HG03097 (cell line): ENCODE measurements at regions not wholly inside any gene's neighbourhood (a gene's known extent, or its start where the extent isn't known, plus 50 kb on each side); places are given as distances from the start of the nearest gene placed in this dataset.

Experiments used
- ATAC-seq: cut with Tn5 transposase; IDR thresholded peaks from one replicate; pipeline ENCODE4 v1.9.1; 2021; ENCODE audit not compliant: unreplicated experiment, low FRiP score

DNA sequence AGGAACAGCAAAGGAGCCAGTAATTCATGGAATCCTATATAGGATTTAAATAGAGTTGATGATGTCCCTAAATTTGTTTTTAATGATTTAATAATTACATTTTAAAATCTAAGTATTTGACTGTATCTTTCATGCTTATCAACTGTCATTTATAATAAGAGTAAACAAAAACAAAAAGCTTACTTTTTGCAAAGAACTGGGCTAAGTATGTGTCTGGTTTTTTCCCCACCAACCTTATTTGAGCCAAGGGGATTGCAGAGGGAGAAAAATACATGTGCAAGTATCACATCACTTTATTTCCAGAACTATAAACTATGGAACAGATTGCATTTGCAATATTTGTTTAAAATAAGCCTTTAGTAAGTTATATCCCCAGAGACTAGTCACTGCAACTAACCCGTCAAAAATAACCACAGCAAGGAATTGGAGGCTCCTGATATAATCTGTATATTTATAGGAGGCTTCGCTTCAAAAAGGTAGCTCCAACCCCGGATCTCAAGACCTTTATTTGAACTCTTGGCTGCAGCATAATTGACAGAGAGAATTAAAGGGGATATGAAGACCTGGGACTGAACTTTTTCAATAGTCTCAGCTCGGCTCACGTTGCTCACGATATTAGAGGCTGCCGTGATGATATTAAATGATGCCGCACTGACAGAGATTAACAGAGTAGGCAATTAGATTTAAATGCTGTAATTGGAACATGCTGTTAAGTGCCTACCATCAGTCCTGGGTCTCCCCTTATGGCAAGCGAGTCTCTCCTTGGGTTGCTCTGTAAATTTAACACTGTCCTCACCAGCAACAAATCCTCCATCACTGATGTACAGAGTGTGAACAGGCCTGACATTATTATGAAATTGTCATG, 329.1 kb upstream of the NFIA start:
- ATAC-seq = no peak

DNA sequence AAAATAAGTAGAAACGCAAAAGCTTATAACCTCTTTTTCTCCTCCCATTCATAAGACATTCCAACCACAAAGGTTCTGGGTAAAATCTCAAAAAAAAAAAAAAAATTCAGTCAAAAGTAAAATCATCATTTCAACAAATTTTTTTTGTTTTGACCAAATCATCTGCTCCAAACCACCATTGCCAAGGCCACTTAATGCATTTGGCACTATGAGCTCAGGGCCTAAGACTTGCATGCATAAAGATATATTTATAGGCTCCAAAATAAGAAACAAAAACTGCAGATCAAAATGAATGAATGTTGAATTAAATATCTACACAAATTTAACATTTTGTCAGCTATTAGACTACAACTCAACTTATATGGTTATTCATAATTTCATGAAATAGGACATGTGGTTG, 331.1 kb upstream of the NFIA start:
- ATAC-seq = no peak

DNA sequence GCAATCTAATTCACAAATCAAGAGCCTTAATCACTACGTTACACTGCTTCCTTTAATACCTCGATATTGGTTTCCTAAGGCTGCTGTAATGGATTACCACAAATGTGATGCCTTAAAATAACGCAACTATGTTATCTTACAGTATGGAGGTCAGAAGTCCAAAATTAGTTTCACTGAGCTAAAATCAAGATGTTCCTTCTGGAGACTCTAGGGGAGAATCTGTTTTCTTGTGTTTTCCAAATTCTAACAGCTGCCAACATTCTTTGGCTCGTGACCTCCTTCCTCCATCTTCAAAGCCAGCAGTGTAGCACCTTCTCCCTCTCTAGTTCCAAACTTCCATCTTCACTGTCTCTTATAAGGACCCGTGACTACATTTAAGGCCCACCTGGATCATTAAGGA, 335.0 kb upstream of the NFIA start:
- ATAC-seq = no peak

DNA sequence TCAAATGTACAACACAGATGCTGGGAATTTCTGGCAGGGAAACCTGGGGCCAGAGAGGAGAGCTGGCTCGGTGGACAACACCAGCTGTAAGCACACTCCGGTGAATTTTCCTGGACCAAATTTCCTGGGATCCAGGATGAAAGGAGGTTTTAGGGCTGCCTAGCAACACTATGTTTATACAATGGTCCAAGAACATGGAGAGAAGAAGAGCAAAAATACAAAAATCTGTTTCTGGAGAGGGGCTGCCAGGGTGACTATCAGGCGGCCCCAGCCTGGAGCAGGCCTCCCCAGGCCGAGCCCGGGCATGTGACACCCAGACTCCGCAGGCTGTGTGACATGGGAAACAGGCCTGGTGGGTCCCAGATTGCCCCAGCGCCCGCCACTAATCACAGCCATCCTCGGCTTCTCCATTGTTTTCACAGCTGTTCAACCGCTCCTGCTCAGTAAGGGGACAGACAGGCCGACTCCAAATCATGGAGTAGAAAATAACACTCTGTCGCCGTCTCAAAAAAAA, 336.0 kb upstream of the NFIA start:
- ATAC-seq = no peak

DNA sequence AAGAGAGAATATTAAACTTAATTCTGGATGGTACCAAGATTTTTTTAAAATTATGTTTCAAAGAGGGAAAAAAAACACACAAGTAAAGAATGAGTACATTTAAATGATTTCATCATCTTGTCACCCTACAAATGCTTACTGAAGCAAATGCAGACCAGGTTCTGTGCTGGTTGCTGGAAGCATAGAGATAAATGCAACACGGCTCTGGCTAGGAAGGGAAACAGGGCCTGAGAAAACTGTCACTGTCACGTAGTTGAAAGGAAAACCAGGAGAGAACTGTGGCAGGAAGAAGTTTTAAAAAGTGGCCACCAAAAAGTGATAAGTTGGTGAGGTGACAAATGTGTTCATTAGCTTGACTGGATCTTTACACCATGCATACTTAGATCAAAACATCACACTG, 336.9 kb upstream of the NFIA start:
- ATAC-seq = no peak

DNA sequence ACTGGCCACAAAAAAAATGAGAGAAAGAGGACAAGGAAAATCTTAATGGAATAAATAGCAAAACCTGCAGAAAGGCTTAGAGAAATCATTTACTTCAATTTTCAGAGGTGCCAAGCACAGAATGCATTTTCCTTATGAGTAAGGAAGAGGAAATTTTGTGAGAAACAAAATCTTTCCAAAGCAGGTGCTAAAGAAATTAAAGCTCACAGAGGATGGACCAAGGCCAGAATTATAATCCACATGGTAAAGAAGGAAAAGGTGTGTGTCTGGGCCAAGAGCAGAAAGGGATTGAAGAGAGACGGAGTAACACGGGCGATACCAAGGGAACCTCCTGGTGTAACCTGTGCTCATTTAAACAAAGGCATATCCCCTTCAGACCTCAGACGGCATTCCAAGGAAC, 340.0 kb upstream of the NFIA start:
- ATAC-seq = no peak

DNA sequence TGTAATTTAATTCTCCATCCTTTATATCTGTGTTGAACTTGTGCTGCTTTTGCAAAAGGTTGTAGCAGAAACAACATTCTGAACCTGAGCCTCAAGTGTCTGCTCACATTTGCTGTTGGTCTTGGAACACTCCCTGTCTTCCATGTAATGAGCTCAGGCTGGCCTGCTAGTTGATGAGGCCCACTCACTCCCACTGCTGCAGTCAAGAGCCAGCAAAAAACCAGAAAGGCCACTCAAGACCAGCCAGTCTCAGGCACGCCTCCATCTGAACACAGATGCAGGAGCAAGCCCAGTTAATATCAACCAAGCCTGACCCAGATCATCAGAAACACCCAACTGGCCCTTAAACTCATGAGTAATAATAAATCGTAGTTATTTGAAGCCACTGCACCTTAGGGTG, 342.2 kb upstream of the NFIA start:
- no peak for ATAC-seq

DNA sequence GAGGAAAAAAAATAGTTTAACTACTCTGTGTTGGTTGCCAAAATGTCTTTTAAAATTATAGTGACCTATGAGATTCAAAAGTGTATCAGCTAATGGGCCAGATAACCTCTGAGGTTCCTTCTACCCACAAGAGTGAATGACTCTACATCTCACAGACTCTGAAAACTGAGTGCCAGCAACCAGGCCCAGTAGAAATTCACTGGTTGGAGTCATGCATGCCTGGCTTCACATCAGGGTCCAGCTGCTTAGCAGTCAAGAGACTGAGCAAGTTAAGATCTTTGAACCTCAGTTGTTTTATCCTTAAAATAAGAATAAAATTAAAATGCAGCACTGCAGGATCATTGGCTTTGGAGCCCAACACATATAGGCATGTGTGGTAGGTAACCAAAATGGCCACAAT, 342.6 kb upstream of the NFIA start:
- ATAC-seq = no peak

DNA sequence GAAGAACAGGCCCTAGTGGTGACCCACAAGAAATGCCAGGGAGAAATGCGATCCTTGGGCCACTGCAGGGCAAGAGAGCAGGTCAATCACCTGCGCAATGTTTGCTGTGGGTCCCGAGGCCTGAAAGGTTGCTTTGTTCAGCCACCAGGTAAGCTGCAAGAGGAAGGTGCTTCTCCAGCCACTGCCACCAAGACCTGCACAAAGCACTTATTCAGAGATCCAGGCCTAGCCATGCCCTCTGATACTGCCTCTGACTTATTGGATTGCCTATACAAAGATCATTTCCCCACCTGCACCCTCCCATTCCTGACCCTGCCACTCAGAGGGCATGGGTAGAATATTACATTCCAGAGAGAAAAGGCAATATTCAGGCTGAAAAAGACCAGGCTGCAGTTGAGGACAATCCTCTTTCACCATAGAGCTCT, 349.4 kb upstream of the NFIA start:
- ATAC-seq = no peak

DNA sequence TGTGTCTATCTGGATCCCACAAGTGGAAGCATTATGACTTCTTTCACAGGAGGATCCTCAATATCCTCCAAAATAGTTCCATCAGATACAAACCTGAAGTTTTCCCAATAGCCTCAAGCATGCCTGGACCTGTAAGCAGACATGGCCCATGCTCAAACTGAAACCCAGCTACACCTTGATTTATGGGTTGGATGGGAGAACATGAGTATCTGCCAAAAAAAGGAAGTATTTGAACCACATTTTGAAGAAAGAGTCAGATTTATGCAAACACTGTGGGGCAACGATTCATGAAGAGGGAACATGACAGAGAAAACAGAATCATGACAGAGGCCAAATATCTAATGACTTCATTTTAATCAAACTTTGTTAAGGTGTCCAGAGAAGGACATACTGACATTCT, 351.0 kb upstream of the NFIA start:
- no peak for ATAC-seq

DNA sequence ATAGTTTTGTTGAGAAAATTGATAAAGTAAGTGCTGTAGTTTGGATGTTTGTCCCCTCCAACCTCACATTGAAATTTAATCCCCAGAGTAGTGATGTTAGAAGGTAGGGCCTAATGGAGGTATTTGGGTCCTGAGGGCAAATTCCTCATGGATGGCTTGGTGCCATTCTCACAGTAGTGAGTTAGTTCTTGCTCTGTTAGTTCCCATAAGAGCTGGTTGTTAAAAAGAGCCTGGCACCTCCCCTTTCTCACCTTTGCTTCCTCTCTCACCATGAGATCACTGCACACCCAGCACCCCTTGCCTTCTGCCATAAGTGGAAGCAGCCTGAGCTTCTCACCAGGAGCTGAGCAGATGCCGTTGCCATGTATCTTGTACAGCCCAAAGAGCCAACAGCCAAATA, 354.8 kb upstream of the NFIA start:
- no peak for ATAC-seq

DNA sequence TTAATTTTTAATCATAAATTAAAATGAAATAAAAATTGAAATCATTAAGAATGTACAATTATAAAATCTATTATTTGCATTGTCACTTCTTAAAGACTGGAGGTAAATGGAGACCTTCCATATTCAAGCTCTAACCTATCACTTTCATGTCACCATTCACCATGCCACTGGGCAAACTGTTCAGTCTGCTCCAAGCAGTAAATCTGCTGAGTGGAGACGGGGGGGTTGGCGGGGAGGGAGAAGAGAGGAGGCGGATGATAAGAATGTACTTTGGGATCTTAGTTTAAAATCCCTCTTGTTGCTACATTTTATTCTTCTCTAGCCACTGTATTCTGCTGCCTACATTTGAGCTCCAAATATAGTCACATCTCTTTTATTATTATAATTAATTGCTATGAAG, 365.9 kb upstream of the NFIA start:
- no peak for ATAC-seq

DNA sequence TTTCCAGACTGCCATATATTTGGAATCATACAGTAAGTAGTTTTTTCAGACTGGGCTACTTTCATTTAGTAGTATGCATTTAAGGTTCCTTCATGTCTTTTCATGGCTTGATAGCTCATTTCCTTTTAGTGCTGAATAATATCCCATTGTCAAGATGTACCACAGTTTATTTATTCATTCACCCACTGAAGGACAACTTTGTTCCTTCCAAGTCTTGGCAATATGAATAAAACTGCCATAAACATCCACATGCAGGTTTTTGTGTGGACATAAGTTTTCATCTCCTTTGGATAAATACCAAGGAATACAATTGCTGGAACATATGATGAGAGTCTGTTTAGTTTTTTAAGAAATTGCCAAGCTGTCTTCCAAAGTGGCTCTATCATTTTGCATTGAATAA, 366.4 kb upstream of the NFIA start:
- no peak for ATAC-seq

DNA sequence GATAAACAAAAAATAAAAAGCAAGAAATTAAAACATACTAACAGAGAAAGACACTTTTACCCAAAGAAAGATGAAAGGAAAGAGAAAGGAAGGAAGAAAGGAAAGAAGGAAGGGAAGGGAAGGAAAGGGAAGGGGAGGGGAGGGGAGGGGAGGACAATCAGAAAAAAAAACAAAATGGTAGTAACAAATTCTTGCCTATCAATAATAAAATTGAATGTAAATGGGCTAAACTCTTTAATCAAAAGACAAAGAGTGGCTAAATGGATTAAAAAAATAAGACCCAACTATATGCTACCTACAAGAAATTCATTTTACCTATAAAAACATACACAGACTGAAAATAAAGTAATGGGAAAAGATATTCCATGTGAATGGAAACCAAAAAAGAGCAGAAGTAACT, 372.9 kb upstream of the NFIA start:
- no peak for ATAC-seq

DNA sequence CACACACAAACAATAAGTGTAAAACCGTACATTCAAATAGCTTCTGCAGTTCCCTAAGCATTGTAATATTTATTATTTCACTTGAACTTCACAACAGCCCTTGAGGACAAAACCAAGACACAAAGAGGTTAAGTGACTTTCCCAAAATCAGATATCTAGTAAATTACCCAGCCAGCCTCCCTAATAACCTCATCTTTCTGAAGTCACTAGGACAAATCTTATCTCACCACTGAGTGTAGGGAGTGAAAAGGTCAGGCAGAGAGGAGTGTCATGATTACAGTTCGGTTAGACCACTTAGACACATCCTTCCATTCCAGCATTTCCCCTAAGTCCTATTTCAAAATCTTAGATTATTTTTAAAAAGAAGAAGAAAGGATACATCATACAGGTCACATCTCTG, 377.3 kb upstream of the NFIA start:
- no peak for ATAC-seq

DNA sequence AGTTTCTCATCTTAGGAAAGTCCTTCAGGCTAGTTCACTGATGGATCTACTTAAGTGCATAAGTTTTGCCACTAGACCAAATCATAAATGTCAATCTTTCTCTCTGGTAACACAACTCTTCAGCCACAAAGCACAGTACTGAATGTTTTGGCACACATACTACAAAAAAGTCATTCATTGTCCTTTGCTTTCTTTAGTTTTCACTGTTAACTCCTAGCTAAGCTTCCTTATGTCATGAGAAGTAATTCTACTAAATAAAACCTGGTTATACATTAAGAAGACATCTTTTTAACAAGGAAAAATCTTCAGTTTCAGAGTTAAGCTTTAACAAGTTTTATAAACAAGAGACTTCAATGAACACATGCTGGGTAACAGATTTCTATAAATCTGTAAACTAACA, 379.2 kb upstream of the NFIA start:
- no peak for ATAC-seq

DNA sequence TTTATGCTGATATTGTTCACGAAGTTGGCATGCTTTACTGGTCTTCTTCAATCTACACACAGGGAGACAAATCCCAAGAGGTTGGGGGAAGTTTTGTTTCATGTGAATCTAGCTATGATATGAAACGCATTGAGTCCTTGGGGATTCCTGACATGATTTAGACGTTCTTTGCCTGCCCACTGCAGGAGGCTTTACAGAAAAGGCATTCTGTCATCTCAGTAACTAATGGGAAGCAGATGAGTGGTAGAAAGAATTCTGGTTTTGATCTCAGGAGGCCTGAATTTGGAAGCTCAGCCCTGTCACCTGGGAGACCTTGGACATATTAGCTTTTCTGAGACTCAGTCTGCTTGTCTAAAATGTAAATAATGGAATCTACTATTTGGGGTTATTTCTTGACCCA, 383.0 kb upstream of the NFIA start:
- ATAC-seq = no peak

DNA sequence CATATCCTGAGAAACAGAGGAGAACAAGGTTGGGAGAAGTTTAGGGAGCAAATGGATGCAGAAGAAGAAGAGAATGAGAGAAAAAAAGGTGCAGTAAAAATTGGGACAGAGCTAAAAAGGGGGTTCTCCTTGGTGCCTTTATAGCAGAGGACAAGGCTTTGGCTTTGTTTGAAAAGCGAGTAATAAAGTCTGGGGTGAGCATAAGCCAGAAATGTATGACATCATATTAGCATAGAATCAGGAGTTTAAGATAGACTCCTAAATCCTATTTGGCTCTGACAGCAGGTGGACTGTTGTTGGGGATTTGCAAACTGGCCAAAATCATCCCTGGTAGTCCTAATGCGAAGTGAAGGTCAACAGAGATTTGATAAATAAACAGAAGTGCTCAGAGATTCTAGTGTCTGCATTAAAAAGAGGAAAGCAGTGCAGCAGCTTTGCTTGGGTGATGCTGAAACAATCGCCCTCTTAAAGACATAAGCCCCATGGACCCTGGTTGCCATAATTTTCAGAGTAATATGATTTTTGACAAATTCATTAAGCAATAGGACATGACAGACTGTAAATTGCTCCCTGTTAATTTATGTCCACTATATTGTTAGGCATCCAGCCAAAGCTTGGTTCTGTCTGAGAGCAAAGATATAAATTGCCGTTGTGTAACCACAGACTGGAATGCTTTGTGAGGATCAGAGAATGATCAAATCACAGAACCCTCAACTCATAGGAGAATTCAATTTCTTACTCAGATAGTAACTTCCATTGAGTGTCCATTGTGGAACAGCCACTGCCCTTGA, 385.0 kb upstream of the NFIA start:
- no peak for ATAC-seq

DNA sequence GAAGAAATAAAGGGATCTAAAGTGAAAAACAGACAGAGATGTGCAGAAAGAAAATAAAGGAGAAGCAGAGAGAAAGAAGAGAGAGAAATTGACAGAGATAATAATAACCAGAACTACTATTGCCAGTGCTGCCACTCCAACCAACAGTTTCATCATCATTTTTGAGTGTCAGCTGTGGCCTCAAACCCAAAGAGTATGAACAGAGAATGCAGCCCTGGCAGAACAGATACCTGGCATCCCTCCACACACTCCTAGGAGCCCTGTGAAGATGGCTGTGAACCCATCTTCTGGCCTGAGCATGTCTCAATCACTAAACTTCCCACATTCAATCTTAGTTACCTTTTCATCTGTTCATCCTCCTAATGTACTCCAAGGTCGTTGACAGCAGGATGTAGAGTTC, 385.8 kb upstream of the NFIA start:
- ATAC-seq = no peak

DNA sequence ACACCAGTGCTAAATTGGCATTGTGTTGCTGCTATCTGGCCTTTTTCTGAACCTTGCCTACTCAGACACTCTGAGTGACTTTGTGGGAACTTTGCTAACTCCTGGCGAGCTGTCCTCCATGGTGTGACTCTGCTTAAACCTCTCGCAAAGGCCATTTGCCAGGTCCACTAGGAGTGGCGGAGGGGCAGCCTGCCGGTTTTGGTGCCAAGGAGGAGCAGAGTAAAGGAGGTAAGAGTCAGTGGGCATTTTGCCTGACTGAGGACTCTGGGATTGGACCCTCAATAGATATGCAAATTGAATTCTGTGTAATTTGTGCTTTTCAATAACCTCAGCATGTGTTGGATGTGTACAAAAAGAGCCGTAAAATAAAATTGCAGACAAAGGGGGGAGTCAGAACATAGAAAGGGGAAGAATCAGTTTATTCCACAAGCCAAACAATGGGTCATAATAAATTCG, 386.6 kb upstream of the NFIA start:
- no peak for ATAC-seq

DNA sequence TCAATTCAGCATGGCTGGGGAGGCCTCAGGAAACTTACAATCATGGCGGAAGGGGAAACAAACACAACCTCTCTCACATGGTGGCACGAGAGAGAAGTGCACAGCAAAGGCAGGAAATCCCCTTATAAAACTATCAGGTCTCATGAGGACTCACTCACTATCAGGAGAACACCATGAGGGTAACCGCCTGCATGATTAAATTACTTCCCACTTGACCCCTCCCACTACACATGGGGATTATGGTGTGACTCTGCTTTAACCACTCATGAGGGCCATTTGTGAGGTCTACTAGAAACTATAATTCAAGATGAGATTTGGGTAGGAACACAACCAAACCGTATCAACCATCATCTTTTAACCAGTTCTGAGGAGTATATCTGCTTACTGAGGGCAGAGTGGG, 387.4 kb upstream of the NFIA start:
- no peak for ATAC-seq

DNA sequence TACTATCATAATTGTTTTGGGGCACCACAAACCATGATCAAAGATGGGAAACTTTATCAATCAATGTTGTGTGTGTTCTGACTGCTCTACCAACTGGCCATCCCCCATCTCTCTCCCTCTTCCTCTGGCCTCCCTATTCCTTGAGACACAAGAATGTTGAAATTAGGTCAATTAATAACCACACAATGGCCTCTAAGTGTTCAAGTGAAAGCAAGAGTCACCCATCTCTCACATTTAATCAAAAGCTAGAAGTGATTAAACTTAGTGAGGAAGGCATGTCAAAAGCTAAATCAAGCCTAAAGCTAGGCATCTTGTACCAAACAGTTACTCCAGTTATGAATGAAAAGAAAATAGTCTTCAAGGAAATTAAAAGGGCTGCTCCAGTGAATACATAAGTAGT, 390.3 kb upstream of the NFIA start:
- no peak for ATAC-seq
